K562 (cell line): ENCODE measurements at regions not wholly inside any gene's neighbourhood (a gene's known extent, or its start where the extent isn't known, plus 50 kb on each side); places are given as distances from the start of the nearest gene placed in this dataset.

Experiments
- ATAC-seq: fragments of 200-7000 bp; cut with Tn5 transposase; 3 replicates; pipeline ENCODE4 v1.9.1; 2020; ENCODE audit warnings: moderate library complexity
- BruUV-seq: library from RNA; stranded (reverse); fragments of 400-500 nt; replicated peaks from 2 replicates; lab custom pipeline; 2021; lab: Mats Ljungman, UMichigan
- CTCF ChIA-PET: fragments of 300-600 bp; formaldehyde crosslinking; extraction: SDS; loops from one replicate; lab custom pipeline; 2021; ENCODE audit warnings: low intra/inter-chr PET ratio; lab: Yijun Ruan, JAX
- POLR2A ChIA-PET: fragments of 300-600, 350-650 bp; sonication (Branson Sonifier 250); formaldehyde crosslinking; extraction: SDS; loops from one replicate; lab custom pipeline; 2021; ENCODE audit warnings: antibody characterized with exemption, inconsistent platforms; lab: Yijun Ruan, JAX
- DNase-seq, 4 experiments: peaks; one replicate each; pipeline versions ENCODE4 v3.0.0 to v3.0.0-alpha.2; 2011 to 2018; ENCODE audit warnings: low spot score in 3 of 4, mixed read lengths in 3 of 4; ENCODE audit errors: extremely low read depth in 1 of 4
- FAIRE-seq: peaks from 2 replicates; lab custom pipeline; 2011; peaks lifted over from hg19 to GRCh38; lab: Jason Lieb, UNC
- H2AFZ ChIP-seq: 2 replicates; pipeline ENCODE4 v1.6.0; 2011; ENCODE audit warnings: low read depth, low read length, control low read depth, inconsistent platforms
- H3K27ac ChIP-seq: fragments of 200-600 bp; 3 replicates; pipeline ENCODE4 v1.8.0; 2011; ENCODE audit warnings: low read depth, mild to moderate bottlenecking, control low read depth, inconsistent platforms, low read length, moderate library complexity, mixed read lengths; ENCODE audit errors: extremely low read depth
- H3K27me3 ChIP-seq, 2 experiments: fragments of 300-600 bp in 1 of 2; 2 replicates in 1 of 2; 3 replicates in 1 of 2; pipeline versions ENCODE4 v1.6.0 to v1.8.0; 2011; ENCODE audit warnings: inconsistent platforms in 2 of 2, low read length in 2 of 2, mild to moderate bottlenecking in 1 of 2, mixed read lengths in 1 of 2, moderate library complexity in 1 of 2; ENCODE audit not compliant: control insufficient read depth in 2 of 2, insufficient read depth in 2 of 2
- H3K36me3 ChIP-seq: fragments of 300-600 bp; 3 replicates; pipeline ENCODE4 v1.8.0; 2011; ENCODE audit warnings: mild to moderate bottlenecking, low read length, inconsistent platforms; ENCODE audit not compliant: control insufficient read depth, insufficient read depth
- H3K4me1 ChIP-seq, 2 experiments: fragments of 200-600 bp in 1 of 2; replicated peaks in 1 of 2; 2 replicates in 1 of 2; 3 replicates in 1 of 2; pipeline versions ENCODE4 v1.5.1 to v1.8.0; 2011; ENCODE audit warnings: inconsistent platforms in 2 of 2, low read length in 2 of 2, mild to moderate bottlenecking in 1 of 2, mixed read lengths in 1 of 2, moderate library complexity in 1 of 2; ENCODE audit not compliant: control insufficient read depth in 2 of 2, insufficient read depth in 2 of 2
- H3K4me2 ChIP-seq: 2 replicates; pipeline ENCODE4 v1.6.1; 2011; ENCODE audit warnings: low read length, control low read depth, inconsistent platforms, mixed read lengths; ENCODE audit not compliant: insufficient read depth
- H3K4me3 ChIP-seq: fragments of 200-600 bp; sonication (generic), shearing (Covaris generic); 2 replicates; pipeline ENCODE4 v1.5.1; 2016; ENCODE audit warnings: control low read depth, inconsistent platforms
- H3K79me2 ChIP-seq: fragments of 200-600 bp; 3 replicates; pipeline ENCODE4 v1.8.0; 2011; ENCODE audit warnings: low read length, inconsistent platforms; ENCODE audit not compliant: control insufficient read depth, insufficient read depth
- H3K9ac ChIP-seq, 2 experiments: 2 replicates each; pipeline versions ENCODE4 v1.6.0 to v1.6.1; 2011; ENCODE audit warnings: low read depth in 2 of 2, low read length in 2 of 2, control low read depth in 1 of 2, inconsistent platforms in 1 of 2, mild to moderate bottlenecking in 1 of 2, mixed read lengths in 1 of 2; ENCODE audit not compliant: insufficient read depth in 1 of 2
- H3K9me1 ChIP-seq: one replicate; pipeline ENCODE4 v1.6.0; 2011; ENCODE audit warnings: inconsistent platforms, mild to moderate bottlenecking, low read length, moderate library complexity; ENCODE audit not compliant: control insufficient read depth, insufficient read depth
- H3K9me3 ChIP-seq: replicated peaks from 2 replicates; pipeline ENCODE4 v1.5.1; 2011; ENCODE audit warnings: low read depth, low read length, inconsistent platforms; ENCODE audit not compliant: control insufficient read depth, insufficient read depth
- H4K20me1 ChIP-seq: replicated peaks from 2 replicates; pipeline ENCODE4 v1.6.1; 2011; ENCODE audit warnings: low read length, inconsistent platforms, mixed read lengths; ENCODE audit not compliant: control insufficient read depth, insufficient read depth
- ARNT ChIP-seq, 2 experiments: fragments of 450-650 bp; IDR thresholded peaks; 2 replicates each; pipeline ENCODE4 v1.6.1; 2016; ENCODE audit warnings: mild to moderate bottlenecking in 1 of 2
- CREB3 ChIP-seq: fragments of 450-650 bp; conservative IDR thresholded peaks from 2 replicates; pipeline ENCODE4 v1.6.1; 2016; ENCODE audit warnings: missing genetic modification characterization, low read depth, mild to moderate bottlenecking, missing compliant biosample characterization, moderate library complexity
- ERF ChIP-seq: fragments of 450-650 bp; formaldehyde crosslinking; IDR thresholded peaks from 2 replicates; pipeline ENCODE4 v1.4.0; 2020; ENCODE audit warnings: mild to moderate bottlenecking, mixed read lengths
- HMGN3 ChIP-seq: IDR thresholded peaks from 2 replicates; pipeline ENCODE4 v1.6.1; 2011; ENCODE audit warnings: borderline replicate concordance, low read depth, mild to moderate bottlenecking, mixed read lengths, low read length; ENCODE audit not compliant: insufficient read length; ENCODE audit errors: extremely low read depth
- HOXB6 ChIP-seq: fragments of 250-450 bp; sonication (Bioruptor Pico); IDR thresholded peaks from 2 replicates; pipeline ENCODE4 v1.5.1; 2022; ENCODE audit warnings: mild to moderate bottlenecking, borderline replicate concordance
- RREB1 ChIP-seq: fragments of 250-450 bp; sonication (Bioruptor Pico); IDR thresholded peaks from 2 replicates; pipeline ENCODE4 v1.4.0; 2020
- ZNF318 ChIP-seq, 2 experiments: fragments of 450-650 bp; IDR thresholded peaks; 2 replicates each; pipeline ENCODE4 v1.6.1; 2016; ENCODE audit warnings: mild to moderate bottlenecking in 2 of 2, borderline replicate concordance in 1 of 2, low read depth in 1 of 2, moderate library complexity in 1 of 2
- WGBS: fragments of 100-300 bp; shearing (Covaris generic); methylation state at CpG from one replicate; pipeline ENCODE4 v1.1.6; 2016; ENCODE audit warnings: low coverage, mixed read lengths; ENCODE audit not compliant: insufficient coverage; ENCODE audit errors: missing lambda C conversion rate; 5-methylcytosine and 5-hydroxymethylcytosine counted together
- in situ Hi-C: fragments of 300-500 bp; cut with MboI; formaldehyde crosslinking; loops from 4 replicates; pipeline ENCODE4 v1.15.0; 2018; ENCODE audit warnings: inconsistent platforms, mixed read lengths
- intact Hi-C: fragments of 100-400 bp; cut with micrococcal nuclease; formaldehyde crosslinking; loops from 2 replicates; pipeline ENCODE4 v1.14.2; 2022

- no TSS peak for BruUV-seq
- H3K9ac ChIP-seq = no peak overlapping the region
- ATAC-seq (no peak), FAIRE-seq (no peak), DNase-seq (no peak)
- no peaks in the 10 kb centered on the region for H3K9me1 ChIP-seq
- no peak overlapping the region for H3K4me2 ChIP-seq
- no peak overlapping the region for H2AFZ ChIP-seq
- POLR2A ChIA-PET = no interaction called here
- no peak overlapping the region for H3K27ac ChIP-seq
- CTCF ChIA-PET = no interaction called here
- no peaks in the 10 kb centered on the region for H3K79me2 ChIP-seq
- no peaks in the 10 kb centered on the region for H3K4me1 ChIP-seq
- H3K4me3 ChIP-seq = no peak overlapping the region
- no peaks in the 10 kb centered on the region for H3K36me3 ChIP-seq
- H4K20me1 ChIP-seq = no peaks in the 10 kb centered on the region
- in situ Hi-C loops = no loop called here
- intact Hi-C loops = no loop called here
- no peaks in the 10 kb centered on the region for H3K9me3 ChIP-seq
- H3K27me3 ChIP-seq = peaks cover 3 to 32% of the 10 kb centered on the region in 2 experiments; a peak in 4 of 5 replicates
- 0% methylated on average over 6 of the region's 6 CpGs for WGBS
- TF ChIP-seq ERF (CRISPR knock-in tag) (no peak), HMGN3 (no peak), ARNT (IDR thresholded peaks at IDR 0.05) (no peak), CREB3 (tag) (no peak), ZNF318 (IDR thresholded peaks at IDR 0.05; ENCODE audit: borderline replicate concordance in 1 of 2, low read depth in 1 of 2) (no peak), RREB1 (no peak), HOXB6 (CRISPR knock-in tag) (no peak)
Observed at GRCh38 chr12:130080205-130080604, 82.1 kb upstream of the FZD10 start.
